NCI-H1436 (cell line): ENCODE measurements at regions not wholly inside any gene's neighbourhood (a gene's known extent, or its start where the extent isn't known, plus 50 kb on each side); places are given as distances from the start of the nearest gene placed in this dataset.
"Not testable (repeated sequence)": the region's sequence is repeated elsewhere in the genome, so short reads cannot be mapped to it uniquely, and the experiment has no call there.

Experiments
- DNase-seq: peaks from one replicate; lab custom pipeline; 2025; lab: John Stamatoyannopoulos, UW

DNA sequence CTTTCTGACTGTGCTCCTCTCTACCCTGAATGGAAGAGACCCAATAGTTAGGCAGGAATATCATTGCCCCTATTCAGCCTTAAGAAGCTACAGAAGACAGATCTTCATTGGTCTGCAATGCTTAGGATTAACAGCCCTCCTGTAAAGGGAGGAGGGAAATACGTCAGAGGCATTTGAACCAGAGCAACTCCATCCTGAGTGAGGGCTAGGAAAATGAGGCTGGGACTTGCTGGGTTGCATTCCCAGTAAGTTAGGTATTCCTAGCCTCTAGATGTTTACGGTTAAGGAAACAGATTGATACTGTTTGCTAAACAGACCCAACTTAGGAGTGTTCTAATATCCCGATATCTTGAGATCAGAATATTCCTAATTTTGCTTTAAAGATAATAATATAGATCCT lies 63.5 kb downstream of the PCDH18 start:
- DNase-seq: no peak

DNA sequence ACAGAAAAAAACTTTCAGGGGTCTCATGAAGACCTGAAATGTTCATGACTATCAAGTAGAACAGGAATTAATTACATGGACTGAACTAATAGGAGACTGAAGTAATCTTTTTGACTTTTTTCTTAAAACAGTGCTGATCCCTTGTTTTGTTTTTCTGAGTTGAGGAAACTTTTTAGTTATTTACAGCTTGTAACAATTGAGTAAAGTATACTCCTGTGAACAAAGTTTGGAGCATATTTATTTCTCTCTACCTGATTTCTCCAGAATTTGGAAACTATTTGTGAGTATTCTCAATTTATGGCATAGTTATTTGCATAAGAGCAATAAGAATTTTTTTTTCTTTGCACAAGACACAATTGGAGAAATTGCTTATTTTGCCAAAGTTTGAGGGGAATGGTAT lies 64.8 kb downstream of the PCDH18 start:
- DNase-seq: no peak

DNA sequence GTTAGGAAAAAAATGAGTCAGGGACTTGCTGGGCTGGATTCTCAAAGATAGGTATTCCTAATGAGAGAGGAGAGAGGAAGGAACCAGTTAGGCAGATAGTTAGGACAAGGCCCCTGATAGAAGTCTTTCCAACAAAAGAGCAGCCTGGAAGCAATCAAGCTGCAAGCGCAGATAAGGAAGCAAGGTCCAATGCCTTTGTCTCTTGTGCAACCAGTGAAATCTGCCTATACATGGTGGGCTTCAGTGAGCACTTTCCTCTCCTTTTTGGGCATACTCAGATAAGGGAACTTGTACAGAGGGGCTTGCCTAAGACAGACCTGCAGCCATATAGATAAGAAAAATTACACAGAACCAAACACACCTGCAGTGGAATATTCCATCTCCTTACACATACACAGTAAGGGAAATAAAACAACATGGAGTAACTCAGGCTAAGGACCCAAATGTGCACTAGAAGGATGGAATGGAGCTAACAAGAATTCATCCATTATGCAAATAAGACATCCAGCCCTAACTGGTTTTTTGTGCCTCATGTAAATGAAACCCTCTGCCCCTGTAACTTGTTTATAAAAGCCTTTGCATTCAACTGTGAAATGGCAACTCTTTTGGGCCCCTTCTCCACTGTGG lies 68.8 kb downstream of the PCDH18 start:
- no peak for DNase-seq

DNA sequence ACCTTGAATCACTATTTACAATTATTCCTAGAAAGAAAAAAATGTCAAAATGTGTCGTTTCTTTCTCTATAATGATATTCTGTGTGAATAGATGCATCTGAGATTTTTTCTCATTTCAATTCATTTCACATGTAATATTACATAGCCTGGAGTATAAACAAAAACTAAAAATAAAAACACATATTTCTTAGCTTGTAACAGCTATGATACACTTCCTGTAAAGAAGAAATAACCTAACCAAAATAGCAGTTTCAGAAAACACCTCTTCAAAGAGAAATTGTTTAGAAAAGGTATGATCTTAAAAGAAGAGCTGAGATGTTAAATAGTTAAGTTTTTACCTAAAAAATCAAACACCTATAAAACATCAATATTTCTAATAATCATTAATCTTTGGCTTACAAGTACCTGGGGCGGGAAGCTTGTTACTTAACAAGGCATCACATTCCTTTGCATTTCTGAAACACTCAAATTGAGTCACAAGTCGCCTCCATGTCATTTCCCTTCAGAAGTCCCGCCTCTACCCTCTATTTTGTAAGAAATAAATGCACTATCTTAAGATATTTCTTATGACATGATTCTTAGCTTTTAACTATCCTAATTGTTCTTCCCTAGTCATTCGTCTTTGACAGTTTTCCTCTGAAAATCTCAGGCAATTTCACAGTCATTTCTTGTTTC lies 76.5 kb downstream of the PCDH18 start:
- DNase-seq: no peak

DNA sequence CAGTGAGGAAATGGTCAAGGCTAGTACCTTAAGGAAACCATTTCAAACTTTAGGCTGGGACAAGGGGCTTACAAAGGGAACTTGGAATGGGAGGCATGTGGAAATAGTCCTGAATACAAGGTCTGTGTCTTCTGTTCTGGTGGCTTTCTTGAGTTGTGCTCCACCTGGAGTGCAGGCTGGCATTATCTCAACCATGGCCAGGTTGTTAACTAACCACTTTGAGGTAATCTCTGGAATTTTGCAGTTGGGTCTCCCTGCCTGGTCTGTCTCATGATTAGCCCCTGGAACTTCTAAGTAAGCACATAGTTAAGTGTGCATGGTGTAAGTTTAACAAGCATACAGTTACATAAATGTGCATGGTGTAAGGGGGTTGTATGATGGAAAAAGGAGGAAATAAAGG lies 77.5 kb downstream of the PCDH18 start:
- no peak for DNase-seq

DNA sequence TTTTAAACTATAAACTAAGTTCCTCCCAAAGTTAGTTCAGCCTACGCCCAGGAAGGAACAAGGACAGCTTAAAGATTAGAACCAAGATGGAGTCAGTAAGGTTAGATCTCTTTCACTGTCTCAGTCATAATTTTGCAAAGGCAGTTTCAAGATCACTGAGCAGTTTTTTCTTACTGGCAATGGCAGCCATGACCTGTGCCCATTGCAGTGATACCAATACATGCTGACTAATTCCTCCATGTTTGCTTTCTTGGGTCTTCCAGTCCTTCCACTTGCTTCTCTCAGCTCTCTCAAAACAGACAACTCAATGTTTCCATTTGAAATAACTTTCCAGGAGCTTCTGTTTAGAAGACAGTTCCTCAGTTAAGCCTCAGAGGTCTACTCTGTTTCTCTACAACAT lies 79.5 kb downstream of the PCDH18 start:
- DNase-seq: no peak

DNA sequence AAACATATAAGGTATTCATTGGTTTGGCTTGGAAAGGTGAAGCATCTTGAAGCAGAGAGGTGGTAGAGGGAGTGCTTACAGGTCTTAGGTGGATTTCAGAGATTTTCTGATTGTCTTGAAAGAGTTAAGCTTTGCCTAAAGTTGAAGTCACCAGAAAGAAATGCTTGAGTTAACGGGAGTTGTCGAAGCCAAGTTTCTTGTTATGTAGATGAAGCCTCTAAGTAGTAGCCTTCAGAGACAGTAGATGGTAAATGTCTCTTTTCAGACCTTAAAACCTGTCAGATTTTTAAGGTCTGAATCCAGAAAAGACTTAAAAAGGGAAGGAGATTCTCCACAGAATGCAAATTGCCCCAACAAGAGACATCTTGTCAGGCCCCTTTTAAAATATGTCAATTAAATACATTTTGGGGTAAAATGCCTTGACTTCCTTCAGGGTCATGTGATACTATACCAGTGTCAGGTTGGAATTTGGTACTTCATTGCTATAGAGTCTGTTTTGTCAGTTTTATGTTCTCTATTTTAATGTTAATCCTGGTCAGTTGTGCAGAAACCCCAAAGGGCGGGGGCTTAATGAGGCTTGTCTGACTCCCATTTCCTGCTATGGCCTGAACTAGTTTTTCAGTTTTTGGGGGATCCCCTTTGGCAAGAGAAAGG lies 81.0 kb downstream of the PCDH18 start:
- DNase-seq: no peak

DNA sequence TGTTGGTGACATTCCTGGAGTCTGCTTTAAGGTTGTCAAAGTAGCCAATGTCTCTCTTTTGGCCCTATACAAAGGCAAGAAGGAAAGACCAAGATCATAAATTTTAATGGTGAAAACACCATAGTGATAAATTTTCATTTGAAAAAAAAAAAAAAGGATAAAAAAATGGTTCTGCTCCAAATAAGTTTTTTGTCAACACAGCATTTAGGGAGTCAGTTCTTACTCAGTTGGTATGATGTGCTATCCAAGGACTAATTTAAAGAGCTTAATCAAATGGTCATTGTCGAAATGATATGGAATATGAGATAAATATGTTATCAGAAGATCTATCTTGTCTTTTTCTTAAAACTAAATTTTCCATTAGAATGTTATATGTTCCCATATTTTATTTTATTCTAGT lies 83.9 kb downstream of the PCDH18 start:
- no peak for DNase-seq

DNA sequence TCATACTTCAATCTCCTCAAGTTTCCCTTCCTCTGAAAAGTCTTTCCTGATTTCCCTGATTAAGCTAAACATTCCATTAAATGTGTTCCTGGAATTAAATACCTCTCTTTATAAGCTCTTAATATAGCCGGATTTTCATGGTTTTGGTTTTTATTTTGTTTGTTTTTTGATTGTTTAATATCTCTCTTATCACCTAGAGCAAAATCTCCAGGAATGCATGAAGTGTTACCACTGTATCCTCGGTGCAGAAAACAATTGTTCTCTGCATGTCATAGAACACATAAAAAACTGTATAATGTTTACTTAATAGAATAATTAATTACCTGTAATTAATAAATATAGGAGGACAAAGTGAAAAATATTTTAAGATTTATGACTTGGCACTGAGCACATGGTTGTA lies 86.2 kb downstream of the PCDH18 start:
- DNase-seq: no peak

DNA sequence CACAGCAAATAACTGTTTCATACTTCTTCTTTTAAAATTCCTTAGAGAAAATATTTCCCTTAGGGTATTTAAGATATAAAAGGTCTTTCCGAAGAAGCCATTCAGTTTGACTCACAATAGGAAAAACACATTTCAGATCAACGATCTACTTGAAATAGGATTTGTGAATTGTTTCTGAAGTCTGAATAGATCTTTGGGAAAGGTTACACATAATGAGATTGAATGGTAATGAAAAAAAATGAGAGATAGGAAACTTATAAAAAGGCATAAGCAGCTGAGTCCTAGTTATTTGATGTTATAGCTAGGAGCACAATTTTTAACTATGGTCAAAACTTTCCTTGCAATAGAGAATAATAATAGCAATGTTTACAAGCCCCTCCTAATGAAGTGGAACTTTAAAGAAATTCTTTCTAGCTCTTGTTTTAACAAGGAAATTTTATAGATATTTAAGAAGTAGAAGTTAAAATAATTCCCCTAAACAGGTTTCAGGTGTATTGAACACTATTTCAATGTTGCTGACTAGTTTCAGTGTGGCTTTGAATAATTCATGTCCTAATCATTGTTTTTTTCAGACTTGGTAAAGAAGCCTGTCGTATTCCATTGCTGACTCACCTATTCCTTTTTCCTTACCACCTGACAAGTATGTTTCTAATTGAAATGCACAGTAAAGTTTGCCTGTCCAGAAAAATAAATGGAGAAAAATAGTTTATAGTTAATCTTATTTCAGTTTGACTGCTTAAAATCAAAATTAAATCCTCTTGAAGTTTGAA lies 89.1 kb downstream of the PCDH18 start:
- no peak for DNase-seq

DNA sequence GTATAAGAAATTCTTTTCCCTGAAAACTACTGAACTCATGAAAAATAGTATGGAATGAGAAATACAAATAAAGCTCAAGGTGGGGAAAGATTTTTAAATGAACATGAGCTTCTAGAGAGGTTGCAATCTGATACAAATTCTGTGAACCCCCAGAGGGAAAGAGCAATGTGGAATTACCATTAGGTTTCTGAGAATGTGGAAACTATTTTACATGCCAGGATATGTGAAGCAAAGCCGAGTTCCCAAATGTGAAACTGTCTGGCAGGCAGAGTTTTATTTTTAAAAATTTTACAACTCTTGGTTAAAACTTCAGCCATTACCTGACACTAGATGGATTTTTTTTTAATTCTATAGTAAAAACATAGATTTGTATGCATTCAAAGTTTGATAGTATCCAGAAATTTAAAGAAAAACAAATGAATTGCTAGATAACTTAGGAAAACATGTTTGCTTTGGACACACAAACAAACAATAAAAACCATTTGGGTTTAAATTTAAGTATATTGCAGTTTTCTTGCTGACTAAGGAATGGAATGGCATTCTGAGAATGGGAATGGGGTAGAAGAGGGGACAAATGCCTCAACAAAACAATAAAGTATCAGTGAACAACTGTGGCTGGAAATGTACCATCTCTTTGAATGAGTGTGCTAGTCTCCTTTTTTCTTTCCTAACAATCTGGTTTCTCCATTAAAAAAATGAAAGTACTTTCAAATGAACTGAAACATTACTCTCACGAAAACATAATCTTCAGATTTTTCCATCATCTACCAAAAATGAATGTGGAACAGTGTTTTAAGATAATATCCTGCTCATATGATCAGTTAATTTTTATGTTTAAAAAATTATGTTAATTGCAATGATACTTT lies 99.6 kb downstream of the PCDH18 start:
- DNase-seq: no peak

DNA sequence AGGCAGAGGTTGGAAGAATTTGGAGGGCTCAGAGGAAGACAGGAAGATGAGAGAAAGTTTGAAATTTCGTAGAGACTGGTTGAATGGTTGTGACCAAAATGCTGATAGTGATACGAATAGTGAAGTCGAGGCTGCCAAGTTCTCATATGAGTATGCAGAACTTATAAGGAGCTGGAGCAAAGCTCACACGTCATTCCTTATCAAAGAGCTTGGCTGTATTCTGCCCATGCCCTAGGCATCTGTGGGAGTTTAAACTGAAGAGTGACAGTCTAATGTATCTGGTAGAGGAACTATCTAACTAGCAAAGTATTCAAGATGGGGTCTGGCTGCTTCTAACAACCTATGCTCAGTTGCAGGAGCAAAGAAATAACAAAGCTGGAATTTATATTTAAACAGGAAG lies 102.1 kb downstream of the PCDH18 start:
- no peak for DNase-seq

DNA sequence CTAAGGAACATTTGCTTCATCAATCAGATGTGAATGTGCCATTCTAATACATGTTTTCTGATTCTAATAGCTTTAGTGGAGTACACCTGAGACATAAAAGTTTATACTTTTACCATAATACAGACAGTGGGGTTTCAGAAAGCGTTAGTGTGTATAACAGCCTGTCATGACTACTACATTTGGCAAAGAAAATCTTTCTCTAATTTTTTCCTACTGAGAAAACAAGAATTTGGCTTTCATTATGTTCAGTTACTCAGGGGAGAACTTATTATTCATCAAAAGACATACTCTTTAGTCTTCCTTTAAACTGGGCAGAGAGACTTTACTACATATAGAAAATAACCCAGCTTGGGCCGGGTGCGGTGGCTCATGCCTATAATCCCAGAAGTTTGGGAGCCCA lies 104.9 kb downstream of the PCDH18 start:
- DNase-seq: no peak

DNA sequence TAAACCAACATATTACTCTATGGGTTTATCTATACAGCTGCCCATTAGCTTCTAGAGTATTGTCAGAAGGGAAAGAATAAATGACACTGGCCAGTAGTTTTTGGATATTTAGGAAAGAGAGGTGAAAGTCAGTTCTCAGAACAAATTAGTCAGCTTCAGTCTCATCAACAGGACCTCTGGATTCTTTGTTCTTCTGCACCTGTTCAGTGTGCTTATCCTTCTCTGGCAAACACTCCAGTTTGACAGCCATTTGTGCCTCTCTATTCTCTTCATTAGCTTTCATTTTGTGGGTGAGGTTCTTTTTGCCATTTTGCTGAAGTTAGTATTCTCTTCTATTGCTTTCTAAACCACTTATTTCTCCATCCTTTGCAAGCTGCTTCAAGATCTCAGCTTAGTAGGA lies 107.0 kb downstream of the PCDH18 start:
- no peak for DNase-seq

DNA sequence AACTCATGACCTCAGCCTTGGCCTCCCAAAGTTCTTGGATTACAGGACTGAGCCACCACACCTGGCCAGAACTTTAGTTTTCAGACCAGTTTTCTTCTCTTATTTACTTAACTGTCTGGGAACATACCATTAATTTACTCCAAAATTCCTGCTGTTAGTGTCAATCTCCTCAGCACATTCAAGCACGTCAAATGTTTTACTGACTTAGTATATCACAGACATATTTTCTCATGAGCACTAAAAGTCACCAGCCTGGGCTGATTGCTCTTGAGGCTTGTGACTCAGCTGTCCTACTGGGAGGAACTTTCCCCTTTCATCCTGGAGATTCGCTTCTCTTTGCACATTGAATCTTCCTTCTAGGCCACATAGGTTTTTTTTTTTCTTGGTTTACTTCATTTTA lies 109.6 kb downstream of the PCDH18 start:
- DNase-seq: no peak

DNA sequence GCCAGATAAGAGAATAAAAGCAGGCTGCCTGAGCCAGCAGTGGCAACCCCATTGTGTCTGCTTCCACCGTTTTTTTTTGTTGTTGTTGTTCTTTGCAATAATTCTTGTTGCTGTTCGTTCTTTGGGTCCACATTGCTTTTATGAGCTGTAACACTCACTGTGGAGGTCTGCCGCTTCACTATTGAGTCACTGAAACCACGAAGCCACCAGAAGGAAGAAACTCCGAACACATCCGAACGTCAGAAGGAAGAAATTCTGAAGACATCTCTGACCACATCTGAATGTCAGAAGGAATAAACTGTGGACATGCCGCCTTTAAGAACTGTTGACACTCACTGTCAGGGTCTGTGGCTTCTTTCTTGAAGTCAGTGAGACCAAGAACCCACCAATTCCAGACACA lies 110.5 kb downstream of the PCDH18 start:
- DNase-seq: no peak

DNA sequence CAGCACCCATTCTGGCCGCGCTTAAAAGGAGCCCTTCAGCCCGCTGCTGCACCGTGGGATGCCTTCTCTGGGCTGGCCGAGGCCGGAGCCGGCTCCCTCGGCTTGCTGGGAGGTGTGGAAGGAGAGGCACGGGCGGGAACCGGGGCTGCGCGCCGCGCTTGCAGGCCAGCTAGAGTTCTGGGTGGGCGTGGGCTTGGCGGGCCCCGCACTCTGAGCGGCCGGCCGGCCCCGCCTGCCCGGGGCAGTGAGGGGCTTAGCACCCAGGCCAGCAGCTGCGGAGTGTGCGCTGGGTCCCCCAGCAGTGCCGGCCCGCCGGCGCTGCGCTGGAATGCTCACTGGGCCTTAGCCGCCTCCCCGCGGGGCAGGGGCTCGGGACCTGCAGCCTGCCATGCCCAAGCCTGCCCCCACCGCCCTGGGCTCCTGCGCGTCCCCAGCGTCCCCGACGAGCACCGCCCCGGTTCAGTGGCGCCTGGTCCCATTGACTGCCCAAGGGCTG lies 111.3 kb downstream of the PCDH18 start:
- DNase-seq: no peak

DNA sequence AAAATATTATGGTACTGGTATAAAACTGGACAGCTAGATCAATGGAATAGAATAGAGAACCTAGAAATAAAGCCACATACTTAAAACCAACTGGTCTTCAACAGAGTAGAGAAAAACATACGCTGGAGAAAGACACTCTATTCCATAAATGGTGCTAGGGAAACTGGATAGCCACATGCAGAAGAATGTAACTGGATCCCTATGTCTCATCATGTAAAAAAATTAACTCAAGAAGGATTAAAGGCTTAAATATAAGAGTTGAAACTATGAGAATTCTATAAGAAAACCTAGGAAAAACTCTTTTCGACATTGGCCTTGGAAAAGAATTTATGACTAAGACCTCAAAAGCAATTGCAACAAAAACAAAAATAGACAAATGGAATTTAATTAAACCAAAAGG lies 114.6 kb downstream of the PCDH18 start:
- no peak for DNase-seq

DNA sequence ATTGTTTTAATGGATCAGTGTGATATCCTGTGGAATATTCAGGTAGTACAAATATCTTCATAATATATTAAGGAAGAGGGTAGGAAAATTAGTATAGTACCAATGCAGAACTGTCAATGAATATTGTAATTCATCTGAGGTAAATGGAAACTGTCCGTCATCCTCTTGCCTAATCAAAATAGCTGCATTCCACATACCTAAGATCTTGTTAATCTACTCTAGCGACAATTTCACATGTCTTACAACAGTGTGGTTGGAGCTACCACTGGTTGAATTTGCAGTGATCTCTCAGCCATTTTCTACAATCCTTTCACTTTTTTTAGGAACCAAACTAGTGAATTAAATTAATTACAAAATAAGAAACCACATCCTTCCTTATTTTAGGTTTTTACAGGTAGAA lies 117.5 kb downstream of the PCDH18 start:
- DNase-seq: no peak

DNA sequence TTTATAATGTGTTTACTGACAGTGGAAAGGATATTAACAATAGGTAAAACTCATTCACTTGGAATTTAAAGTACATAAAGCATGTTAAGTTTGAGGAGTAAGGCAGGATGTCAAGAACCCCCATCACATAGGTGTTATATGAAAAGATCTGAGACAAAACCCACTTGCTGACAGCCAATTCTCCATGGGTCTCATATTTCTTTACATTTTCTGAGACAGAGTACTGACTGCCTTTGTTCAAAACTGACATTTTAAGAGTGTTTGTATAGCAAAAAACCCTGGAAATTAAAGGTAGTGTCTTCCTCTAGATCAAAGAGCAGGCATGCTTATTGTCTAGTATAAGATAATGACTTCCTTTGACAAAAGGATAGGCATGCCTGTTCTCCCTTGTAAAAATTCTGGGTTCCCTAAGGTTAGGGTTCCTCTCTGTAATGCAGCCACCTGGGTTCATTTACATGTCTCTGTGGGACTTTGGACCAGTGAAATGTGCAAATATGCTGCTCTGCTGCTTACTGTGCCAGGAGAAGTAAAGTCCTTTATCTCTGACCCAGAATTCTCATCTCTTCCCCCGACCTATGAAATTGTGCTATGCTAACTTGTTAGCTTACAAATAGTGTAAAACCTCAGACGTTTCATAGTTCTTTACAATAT lies 123.6 kb downstream of the PCDH18 start:
- DNase-seq: no peak

DNA sequence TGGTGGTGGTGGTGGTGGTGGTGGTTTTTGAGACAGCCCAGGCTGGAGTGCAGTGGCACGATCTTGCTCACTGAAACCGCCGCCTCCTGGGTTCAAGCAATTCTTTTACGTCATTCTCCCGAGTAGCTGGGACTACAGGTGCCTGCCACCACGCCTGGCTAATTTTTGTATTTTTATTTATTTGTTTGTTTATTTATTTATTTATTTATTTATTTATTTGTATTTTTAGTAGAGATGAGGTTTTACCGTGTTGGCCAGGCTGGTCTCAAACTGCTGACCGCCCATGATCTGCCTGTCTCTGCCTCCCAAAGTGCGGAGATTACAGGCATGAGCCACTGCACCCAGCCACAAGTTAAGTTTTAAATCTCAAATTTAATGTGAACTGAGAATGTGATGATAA lies 126.5 kb downstream of the PCDH18 start:
- not testable (repeated sequence) for DNase-seq
